H1 (cell line): ENCODE measurements at regions not wholly inside any gene's neighbourhood (a gene's known extent, or its start where the extent isn't known, plus 50 kb on each side); places are given as distances from the start of the nearest gene placed in this dataset.

Experiments used
- CTCF ChIA-PET: fragments of 300-600 bp; sonication (Branson Sonifier 250); formaldehyde crosslinking; loops from one replicate; lab custom pipeline; 2021; ENCODE audit not compliant: partially characterized antibody; lab: Charles Lee
- POLR2A ChIA-PET: fragments of 300-600 bp; sonication (Branson Sonifier 250); formaldehyde crosslinking; loops from one replicate; lab custom pipeline; 2021; ENCODE audit warnings: inconsistent platforms; ENCODE audit not compliant: partially characterized antibody; lab: Charles Lee
- DNase-seq, 2 experiments: peaks; one replicate each; pipeline versions ENCODE4 v3.0.0 to v3.0.0-alpha.2; 2010 to 2022; ENCODE audit warnings: low spot score in 2 of 2, low read depth in 1 of 2, mixed read lengths in 1 of 2
- FAIRE-seq: peaks from 2 replicates; lab custom pipeline; 2011; peaks lifted over from hg19 to GRCh38; lab: Jason Lieb, UNC
- H2AFZ ChIP-seq: 2 replicates; pipeline ENCODE4 v1.8.1; 2012; ENCODE audit warnings: low read length, inconsistent platforms
- H2AK5ac ChIP-seq: 2 replicates; pipeline ENCODE4 v1.6.1; 2013; ENCODE audit warnings: low read depth, low read length
- H2BK120ac ChIP-seq: replicated peaks from 2 replicates; pipeline ENCODE3; 2013; ENCODE audit warnings: low read depth, low read length, inconsistent platforms
- H2BK12ac ChIP-seq: 2 replicates; pipeline ENCODE4 v1.6.1; 2013; ENCODE audit warnings: low read depth, low read length
- H2BK15ac ChIP-seq: 2 replicates; pipeline ENCODE4 v1.6.1; 2013; ENCODE audit warnings: low read length
- H2BK20ac ChIP-seq: 2 replicates; pipeline ENCODE4 v1.6.1; 2013; ENCODE audit warnings: low read length
- H2BK5ac ChIP-seq: 2 replicates; pipeline ENCODE4 v1.6.1; 2013; ENCODE audit warnings: low read depth, low read length
- H3K14ac ChIP-seq: 2 replicates; pipeline ENCODE4 v1.6.1; 2013; ENCODE audit warnings: inconsistent platforms; ENCODE audit not compliant: insufficient read length
- H3K18ac ChIP-seq: 2 replicates; pipeline ENCODE4 v1.6.1; 2013; ENCODE audit warnings: low read length; ENCODE audit errors: extremely low read depth
- H3K23ac ChIP-seq: 2 replicates; pipeline ENCODE4 v1.6.1; 2013; ENCODE audit warnings: inconsistent platforms; ENCODE audit not compliant: insufficient read length
- H3K23me2 ChIP-seq: 2 replicates; pipeline ENCODE4 v1.6.1; 2013; ENCODE audit warnings: low read depth, low read length
- H3K27ac ChIP-seq: 2 replicates; pipeline ENCODE4 v1.6.1; 2011; ENCODE audit warnings: low read depth, low read length, inconsistent platforms
- H3K27me3 ChIP-seq, 4 experiments: replicated peaks in 1 of 4; 1 replicate in 1 of 4; 2 replicates in 3 of 4; pipeline versions ENCODE4 v1.6.1 to v1.8.1; 2011 to 2013; ENCODE audit warnings: low read length in 3 of 4, mild to moderate bottlenecking in 3 of 4, inconsistent platforms in 2 of 4, mixed read lengths in 2 of 4, moderate library complexity in 1 of 4; ENCODE audit not compliant: control insufficient read depth in 3 of 4, insufficient read depth in 3 of 4; ENCODE audit errors: extremely low read depth in 1 of 4
- H3K36me3 ChIP-seq, 4 experiments: 2 replicates each; pipeline versions ENCODE4 v1.6.1 to v1.8.1; 2011 to 2013; ENCODE audit warnings: mild to moderate bottlenecking in 4 of 4, low read length in 3 of 4, moderate library complexity in 2 of 4, control low read depth in 1 of 4, inconsistent platforms in 1 of 4; ENCODE audit not compliant: insufficient read depth in 4 of 4, control insufficient read depth in 2 of 4
- H3K4ac ChIP-seq: replicated peaks from 2 replicates; pipeline ENCODE3; 2013; ENCODE audit warnings: low read length, low read depth, mixed read lengths, inconsistent platforms; ENCODE audit not compliant: insufficient read length
- H3K4me1 ChIP-seq, 4 experiments: replicated peaks in 1 of 4; 1 replicate in 1 of 4; 2 replicates in 3 of 4; pipeline versions ENCODE4 v1.6.1 to v1.8.1; 2011 to 2013; ENCODE audit warnings: low read length in 3 of 4, inconsistent platforms in 2 of 4, mixed read lengths in 1 of 4; ENCODE audit not compliant: insufficient read depth in 4 of 4, control insufficient read depth in 3 of 4
- H3K4me2 ChIP-seq, 2 experiments: 2 replicates each; pipeline versions ENCODE4 v1.6.1 to v1.8.1; 2011 to 2013; ENCODE audit warnings: low read depth in 2 of 2, low read length in 2 of 2, control low read depth in 1 of 2, inconsistent platforms in 1 of 2, mild to moderate bottlenecking in 1 of 2; ENCODE audit not compliant: insufficient read depth in 1 of 2
- H3K4me3 ChIP-seq, 4 experiments: fragments of 200-600, 300-600 bp in 1 of 4; sonication (generic), shearing (Covaris generic), sonication (Bioruptor Twin) in 1 of 4; 2 replicates each; pipeline versions ENCODE4 v1.5.1 to v1.8.1; 2011 to 2016; ENCODE audit warnings: low read length in 4 of 4, low read depth in 3 of 4, control low read depth in 2 of 4, inconsistent platforms in 2 of 4, mild to moderate bottlenecking in 2 of 4, mixed read lengths in 1 of 4, moderate library complexity in 1 of 4; ENCODE audit not compliant: insufficient read depth in 2 of 4; ENCODE audit errors: extremely low read depth in 1 of 4
- H3K56ac ChIP-seq: replicated peaks from 2 replicates; pipeline ENCODE3; 2013; ENCODE audit warnings: low read depth, mild to moderate bottlenecking, mixed read lengths, low read length, inconsistent platforms; ENCODE audit not compliant: insufficient read length
- H3K79me1 ChIP-seq: 2 replicates; pipeline ENCODE4 v1.6.1; 2013; ENCODE audit warnings: low read depth, low read length, control low read depth
- H3K79me2 ChIP-seq, 2 experiments: 2 replicates each; pipeline versions ENCODE4 v1.6.1 to v1.8.1; 2012 to 2013; ENCODE audit warnings: low read length in 2 of 2, mild to moderate bottlenecking in 2 of 2, inconsistent platforms in 1 of 2; ENCODE audit not compliant: insufficient read depth in 2 of 2, control insufficient read depth in 1 of 2
- H3K9ac ChIP-seq, 4 experiments: replicated peaks in 1 of 4; 1 replicate in 1 of 4; 2 replicates in 3 of 4; pipeline versions ENCODE4 v1.6.1 to v1.8.1; 2011 to 2013; ENCODE audit warnings: low read depth in 3 of 4, low read length in 3 of 4, control low read depth in 2 of 4, mild to moderate bottlenecking in 2 of 4, moderate library complexity in 2 of 4, inconsistent platforms in 1 of 4; ENCODE audit errors: extremely low read depth in 1 of 4
- H3K9me3 ChIP-seq, 2 experiments: 2 replicates each; pipeline versions ENCODE4 v1.6.1 to v1.8.1; 2012 to 2013; ENCODE audit warnings: mild to moderate bottlenecking in 2 of 2, moderate library complexity in 2 of 2, control low read depth in 1 of 2, inconsistent platforms in 1 of 2, low read depth in 1 of 2, low read length in 1 of 2, mixed read lengths in 1 of 2; ENCODE audit not compliant: insufficient read depth in 2 of 2
- H4K20me1 ChIP-seq, 2 experiments: replicated peaks in 1 of 2; 2 replicates each; pipeline versions ENCODE3 to v1.8.1; 2011 to 2013; ENCODE audit warnings: inconsistent platforms in 2 of 2, low read length in 2 of 2, mild to moderate bottlenecking in 1 of 2; ENCODE audit not compliant: insufficient read depth in 2 of 2, control insufficient read depth in 1 of 2
- H4K5ac ChIP-seq: 2 replicates; pipeline ENCODE4 v1.6.1; 2013; ENCODE audit warnings: low read length, low read depth, mixed read lengths, inconsistent platforms; ENCODE audit not compliant: insufficient read length
- H4K8ac ChIP-seq: 2 replicates; pipeline ENCODE4 v1.8.0; 2013; ENCODE audit warnings: mild to moderate bottlenecking, moderate library complexity, low read length, inconsistent platforms; ENCODE audit not compliant: insufficient read depth; ENCODE audit errors: extremely low read depth
- H4K91ac ChIP-seq: replicated peaks from 2 replicates; pipeline ENCODE3; 2013; ENCODE audit warnings: low read length, mixed read lengths, inconsistent platforms; ENCODE audit not compliant: insufficient read length
- E2F6 ChIP-seq: IDR thresholded peaks from 2 replicates; pipeline ENCODE4 v1.6.1; 2012; ENCODE audit warnings: inconsistent platforms
- EZH2 ChIP-seq: fragments of 200-600 bp; sonication (generic); IDR thresholded peaks from 2 replicates; pipeline ENCODE4 v1.7.1; 2012; ENCODE audit warnings: low read depth, mild to moderate bottlenecking, moderate library complexity, low read length, inconsistent platforms; ENCODE audit not compliant: severe bottlenecking
- GTF2F1 ChIP-seq: IDR thresholded peaks from 2 replicates; pipeline ENCODE4 v1.6.1; 2012; ENCODE audit warnings: low read depth, low read length, improper control_type of control experiment, borderline replicate concordance
- POU5F1 ChIP-seq: IDR thresholded peaks from 2 replicates; pipeline ENCODE4 v1.6.1; 2011; ENCODE audit warnings: low read depth, mild to moderate bottlenecking, low read length, moderate library complexity
- SAP30 ChIP-seq: fragments of 300-600 bp; sonication (generic); IDR thresholded peaks from 2 replicates; pipeline ENCODE4 v1.7.1; 2012; ENCODE audit warnings: low read length, moderate library complexity, mild to moderate bottlenecking, inconsistent platforms; ENCODE audit not compliant: insufficient read depth, insufficient replicate concordance
- ZNF274 ChIP-seq: IDR thresholded peaks from 2 replicates; pipeline ENCODE4 v1.7.0; 2012; ENCODE audit warnings: low read length, borderline replicate concordance; ENCODE audit errors: extremely low read depth
- WGBS, 2 experiments: shearing (Covaris generic) in 1 of 2; methylation state at CpG; one replicate each; pipeline versions ENCODE4 v1.1.6 to v1.1.7; 2013 to 2015; ENCODE audit warnings: low lambda C conversion rate in 2 of 2, mixed read lengths in 2 of 2, inconsistent platforms in 1 of 2, low coverage in 1 of 2, missing lambda C conversion rate in 1 of 2; ENCODE audit not compliant: insufficient replicate concordance in 2 of 2, insufficient coverage in 1 of 2, insufficient read length in 1 of 2; ENCODE audit errors: extremely low coverage in 1 of 2, missing lambda C conversion rate in 1 of 2; 5-methylcytosine and 5-hydroxymethylcytosine counted together

- Histone ChIP-seq H3K56ac (no peak overlapping the region), H2AFZ (no peak overlapping the region), H2AK5ac (no peak overlapping the region), H3K79me1 (no peaks in the 10 kb centered on the region), H2BK15ac (no peak overlapping the region), H2BK5ac (no peak overlapping the region), H3K79me2 (no peaks in the 10 kb centered on the region), H3K14ac (no peak overlapping the region), H3K27me3 (peaks cover 0 to 1% (median 0%) of the 10 kb centered on the region in 4 experiments; a peak in 1 of 7 replicates), H3K36me3 (no peaks in the 10 kb centered on the region), H3K4ac (no peak overlapping the region), H3K4me1 (peaks cover 0 to 5% (median 1%) of the 10 kb centered on the region in 4 experiments; a peak in 2 of 7 replicates), H3K27ac (no peak overlapping the region), H3K9me3 (no peaks in the 10 kb centered on the region), H3K23ac (no peak overlapping the region), H2BK20ac (no peak overlapping the region), H3K4me2 (no peak overlapping the region), H4K5ac (no peak overlapping the region), H3K4me3 (no peak overlapping the region), H3K9ac (no peak overlapping the region), H2BK120ac (no peak overlapping the region), H3K18ac (no peak overlapping the region), H3K23me2 (no peaks in the 10 kb centered on the region), H4K8ac (no peak overlapping the region), H4K91ac (no peak overlapping the region), H4K20me1 (no peaks in the 10 kb centered on the region), H2BK12ac (no peak overlapping the region)
- DNase-seq (no peak), FAIRE-seq (no peak)
- WGBS, 2 experiments: 54% methylated on average over 2 of the region's 2 CpGs; no CpG with 5 or more reads in 1 of the 2 experiments
- ChIA-PET CTCF (no interaction called here), POLR2A (no interaction called here)
- no peak for TF ChIP-seq E2F6
- no peak for TF ChIP-seq SAP30
- TF ChIP-seq EZH2: no peak
- no peak for TF ChIP-seq GTF2F1
- TF ChIP-seq ZNF274: no peak
- TF ChIP-seq POU5F1: no peak
Measured at GRCh38 chr3:182735672-182736071, 57.6 kb upstream of the ATP11B start.
